ENCODE measurements at regions not wholly inside any gene's neighbourhood (a gene's known extent, or its start where the extent isn't known, plus 50 kb on each side); places are given as distances from the start of the nearest gene placed in this dataset.

GRCh38 chr3:159937561-159938166, 51.0 kb upstream of the IL12A start:
- DNase-seq (ENCODE audit: low read depth), result no peak
- no peak for TF ChIP-seq CTCF (IDR thresholded peaks at IDR 0.05; ENCODE audit: low read depth, low read length, missing control alignments)
- H3K4me3 ChIP-seq (ENCODE audit: low read depth, low read length), result no peak overlapping the region

- no peak for DNase-seq (ENCODE audit: low read depth)
- no peak for TF ChIP-seq CTCF (IDR thresholded peaks at IDR 0.05; ENCODE audit: low read depth, low read length, missing control alignments)
- no peak overlapping the region for H3K4me3 ChIP-seq (ENCODE audit: low read depth, low read length)
These were observed 49.9 kb upstream of the IL12A start for GRCh38 chr3:159938714-159939113.

Data from GM12864 (cell line).